GM12878 (cell line): ENCODE measurements at regions not wholly inside any gene's neighbourhood (a gene's known extent, or its start where the extent isn't known, plus 50 kb on each side); places are given as distances from the start of the nearest gene placed in this dataset.

Experiments used
- ATAC-seq: fragments of 200-7000 bp; cut with Tn5 transposase; 3 replicates; pipeline ENCODE4 v1.9.1; 2020; ENCODE audit warnings: mild to moderate bottlenecking, moderate library complexity
- BruUV-seq: library from RNA; stranded (reverse); fragments of 400-500 nt; replicated peaks from 2 replicates; lab custom pipeline; 2021; lab: Mats Ljungman, UMichigan
- CTCF ChIA-PET: fragments of 300-600 bp; sonication (Branson Sonifier 250); formaldehyde crosslinking; extraction: SDS; loops from one replicate; lab custom pipeline; 2021; ENCODE audit warnings: inconsistent platforms; lab: Yijun Ruan, JAX
- POLR2A ChIA-PET: fragments of 350-600 bp; formaldehyde crosslinking; extraction: SDS; loops from one replicate; lab custom pipeline; 2021; ENCODE audit warnings: inconsistent platforms; lab: Charles Lee
- RAD21 ChIA-PET: fragments of 300-600 bp; sonication (Branson Sonifier 250); formaldehyde crosslinking; loops from one replicate; lab custom pipeline; 2023; ENCODE audit warnings: antibody characterized with exemption; ENCODE audit not compliant: unreplicated experiment; lab: Charles Lee
- SMC1A ChIA-PET: fragments of 300-600 bp; sonication (Branson Sonifier 250); formaldehyde crosslinking; loops from one replicate; lab custom pipeline; 2023; ENCODE audit not compliant: unreplicated experiment, uncharacterized antibody; lab: Charles Lee
- DNase-seq: peaks from one replicate; pipeline ENCODE4 v3.0.0-alpha.2; 2011; ENCODE audit warnings: low read depth, low spot score
- FAIRE-seq: peaks from 3 replicates; lab custom pipeline; 2011; peaks lifted over from hg19 to GRCh38; lab: Jason Lieb, UNC
- H2AFZ ChIP-seq: 2 replicates; pipeline ENCODE4 v1.6.0; 2011; ENCODE audit warnings: low read depth, low read length, control low read depth; ENCODE audit not compliant: control insufficient read depth
- H3K27ac ChIP-seq: 2 replicates; pipeline ENCODE4 v1.5.1; 2011; ENCODE audit warnings: control low read depth; ENCODE audit not compliant: control insufficient read depth, insufficient read depth
- H3K27me3 ChIP-seq, 2 experiments: replicated peaks in 1 of 2; 2 replicates each; pipeline versions ENCODE4 v1.6.0 to v1.6.1; 2011; ENCODE audit warnings: low read length in 1 of 2; ENCODE audit not compliant: control insufficient read depth in 2 of 2, insufficient read depth in 2 of 2
- H3K36me3 ChIP-seq, 2 experiments: 2 replicates each; pipeline ENCODE4 v1.5.1; 2011; ENCODE audit warnings: low read length in 1 of 2; ENCODE audit not compliant: control insufficient read depth in 2 of 2, insufficient read depth in 2 of 2
- H3K4me1 ChIP-seq: 2 replicates; pipeline ENCODE4 v1.6.1; 2011; ENCODE audit warnings: mild to moderate bottlenecking, low read length, moderate library complexity, mixed read lengths; ENCODE audit not compliant: control insufficient read depth, insufficient read depth
- H3K4me2 ChIP-seq: 2 replicates; pipeline ENCODE4 v1.6.0; 2011; ENCODE audit warnings: control low read depth; ENCODE audit not compliant: control insufficient read depth, insufficient read depth
- H3K4me3 ChIP-seq: fragments of 200-600 bp; sonication (generic); 2 replicates; pipeline ENCODE4 v1.5.1; 2016
- H3K79me2 ChIP-seq: 2 replicates; pipeline ENCODE4 v1.6.0; 2011; ENCODE audit warnings: low read length; ENCODE audit not compliant: control insufficient read depth, insufficient read depth
- H3K9ac ChIP-seq: 2 replicates; pipeline ENCODE4 v1.8.0; 2011; ENCODE audit warnings: low read length, control low read depth, mixed read lengths; ENCODE audit not compliant: control insufficient read depth, insufficient read depth
- H3K9me3 ChIP-seq: replicated peaks from 3 replicates; pipeline ENCODE4 v1.5.1; 2011; ENCODE audit warnings: mild to moderate bottlenecking, low read length; ENCODE audit not compliant: control insufficient read depth, insufficient read depth
- H4K20me1 ChIP-seq: 2 replicates; pipeline ENCODE4 v1.6.0; 2011; ENCODE audit not compliant: control insufficient read depth, insufficient read depth
- ETV6 ChIP-seq, 2 experiments: fragments of 450-650 bp in 1 of 2; IDR thresholded peaks in 1 of 2; conservative IDR thresholded peaks in 1 of 2; 2 replicates each; pipeline ENCODE4 v1.6.1; 2014; ENCODE audit warnings: antibody characterized with exemption in 1 of 2, borderline replicate concordance in 1 of 2, low read depth in 1 of 2, mild to moderate bottlenecking in 1 of 2, moderate library complexity in 1 of 2
- HCFC1 ChIP-seq: fragments of 150-350 bp; IDR thresholded peaks from 2 replicates; pipeline ENCODE4 v1.6.1; 2014; ENCODE audit warnings: low read length
- NFYA ChIP-seq: IDR thresholded peaks from 2 replicates; pipeline ENCODE4 v1.6.1; 2011; ENCODE audit warnings: low read depth, mild to moderate bottlenecking, low read length, improper control_type of control experiment, borderline replicate concordance
- TAF1 ChIP-seq: IDR thresholded peaks from 2 replicates; pipeline ENCODE4 v1.6.1; 2011; ENCODE audit warnings: mild to moderate bottlenecking, low read depth, low read length, borderline replicate concordance
- TCF3 ChIP-seq: IDR thresholded peaks from 2 replicates; pipeline ENCODE4 v1.6.1; 2012; ENCODE audit warnings: low read depth, mild to moderate bottlenecking, low read length, borderline replicate concordance; ENCODE audit not compliant: insufficient read depth
- YBX1 ChIP-seq: fragments of 450-650 bp; IDR thresholded peaks from 2 replicates; pipeline ENCODE4 v1.6.1; 2016; ENCODE audit warnings: antibody characterized with exemption
- WGBS: methylation state at CpG from one replicate; pipeline ENCODE4 v1.1.6; 2016; ENCODE audit warnings: low lambda C conversion rate; ENCODE audit not compliant: insufficient replicate concordance, insufficient coverage; ENCODE audit errors: missing lambda C conversion rate; 5-methylcytosine and 5-hydroxymethylcytosine counted together
- in situ Hi-C: fragments of 300-500 bp; cut with MboI; formaldehyde crosslinking; loops from 9 replicates; pipeline ENCODE4 v1.14.3; 2018; ENCODE audit warnings: mixed read lengths
- intact Hi-C: fragments of 100-400 bp; cut with micrococcal nuclease; formaldehyde crosslinking; loops from one replicate; pipeline ENCODE4 v1.14.2; 2022; ENCODE audit not compliant: unreplicated experiment
- TF ChIP-seq, protein P1 (sequence below): fragments of 150-350 bp; IDR thresholded peaks from 2 replicates; pipeline ENCODE4 v1.6.1; 2016; ENCODE audit warnings: low read depth, low read length
- TF ChIP-seq, protein P2 (sequence below): IDR thresholded peaks from 2 replicates; pipeline ENCODE4 v1.6.1; 2011; ENCODE audit warnings: low read depth, mild to moderate bottlenecking, low read length, moderate library complexity, borderline replicate concordance; ENCODE audit errors: extremely low read depth

DNA sequence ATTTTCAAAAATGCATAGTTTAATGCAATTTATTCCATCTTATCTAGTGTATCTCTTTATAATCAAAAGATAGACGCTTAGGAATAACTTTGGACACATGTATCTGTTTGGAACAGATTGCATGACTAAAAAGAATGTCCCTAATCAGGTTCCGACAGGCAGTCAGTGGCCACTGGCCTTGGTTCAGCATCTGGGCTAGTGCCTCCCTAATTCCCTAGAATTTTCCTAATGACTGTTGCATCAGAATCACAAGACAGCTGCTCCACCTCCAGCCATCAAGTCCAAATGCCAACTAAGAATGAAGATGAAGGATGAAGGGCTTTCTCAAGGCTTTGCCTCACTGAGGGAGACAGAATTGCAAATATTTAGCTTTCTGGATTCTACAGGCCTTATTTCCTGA is 173.8 kb downstream of the EFNB2 start:
- Histone ChIP-seq H3K9ac (no peak overlapping the region), H3K79me2 (no peaks in the 10 kb centered on the region), H4K20me1 (no peaks in the 10 kb centered on the region), H3K36me3 (no peaks in the 10 kb centered on the region), H3K27ac (no peak overlapping the region), H3K27me3 (no peaks in the 10 kb centered on the region), H3K4me1 (no peaks in the 10 kb centered on the region), H3K4me3 (no peak overlapping the region), H3K9me3 (no peaks in the 10 kb centered on the region; the same call in 2 of the 3 replicates), H2AFZ (no peak overlapping the region), H3K4me2 (no peak overlapping the region)
- DNase-seq (no peak), ATAC-seq (no peak), FAIRE-seq (no peak)
- ChIA-PET SMC1A (interaction anchor here (0.9 to 2.1 kb wide), 2 partner anchors 12 to 22 kb away, joined by 3 to 8 read pairs; no protein-coding TSS in a partner anchor), POLR2A (no interaction called here), CTCF (interaction anchor here (0.7 kb wide), 1 partner anchor 17 kb away, joined by 4 read pairs; no protein-coding TSS in a partner anchor), RAD21 (no interaction called here)
- TF ChIP-seq ETV6 (conservative IDR thresholded peaks at IDR 0.05 in 1 of 2, IDR thresholded peaks at IDR 0.05 in 1 of 2; ENCODE audit: borderline replicate concordance in 1 of 2, low read depth in 1 of 2) (no peak), YBX1 (no peak), TCF3 (no peak), TAF1 (no peak), NFYA (no peak), HCFC1 (no peak)
- TF ChIP-seq, protein P1, sequence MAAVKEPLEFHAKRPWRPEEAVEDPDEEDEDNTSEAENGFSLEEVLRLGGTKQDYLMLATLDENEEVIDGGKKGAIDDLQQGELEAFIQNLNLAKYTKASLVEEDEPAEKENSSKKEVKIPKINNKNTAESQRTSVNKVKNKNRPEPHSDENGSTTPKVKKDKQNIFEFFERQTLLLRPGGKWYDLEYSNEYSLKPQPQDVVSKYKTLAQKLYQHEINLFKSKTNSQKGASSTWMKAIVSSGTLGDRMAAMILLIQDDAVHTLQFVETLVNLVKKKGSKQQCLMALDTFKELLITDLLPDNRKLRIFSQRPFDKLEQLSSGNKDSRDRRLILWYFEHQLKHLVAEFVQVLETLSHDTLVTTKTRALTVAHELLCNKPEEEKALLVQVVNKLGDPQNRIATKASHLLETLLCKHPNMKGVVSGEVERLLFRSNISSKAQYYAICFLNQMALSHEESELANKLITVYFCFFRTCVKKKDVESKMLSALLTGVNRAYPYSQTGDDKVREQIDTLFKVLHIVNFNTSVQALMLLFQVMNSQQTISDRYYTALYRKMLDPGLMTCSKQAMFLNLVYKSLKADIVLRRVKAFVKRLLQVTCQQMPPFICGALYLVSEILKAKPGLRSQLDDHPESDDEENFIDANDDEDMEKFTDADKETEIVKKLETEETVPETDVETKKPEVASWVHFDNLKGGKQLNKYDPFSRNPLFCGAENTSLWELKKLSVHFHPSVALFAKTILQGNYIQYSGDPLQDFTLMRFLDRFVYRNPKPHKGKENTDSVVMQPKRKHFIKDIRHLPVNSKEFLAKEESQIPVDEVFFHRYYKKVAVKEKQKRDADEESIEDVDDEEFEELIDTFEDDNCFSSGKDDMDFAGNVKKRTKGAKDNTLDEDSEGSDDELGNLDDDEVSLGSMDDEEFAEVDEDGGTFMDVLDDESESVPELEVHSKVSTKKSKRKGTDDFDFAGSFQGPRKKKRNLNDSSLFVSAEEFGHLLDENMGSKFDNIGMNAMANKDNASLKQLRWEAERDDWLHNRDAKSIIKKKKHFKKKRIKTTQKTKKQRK = no peak
- TF ChIP-seq, protein P2, sequence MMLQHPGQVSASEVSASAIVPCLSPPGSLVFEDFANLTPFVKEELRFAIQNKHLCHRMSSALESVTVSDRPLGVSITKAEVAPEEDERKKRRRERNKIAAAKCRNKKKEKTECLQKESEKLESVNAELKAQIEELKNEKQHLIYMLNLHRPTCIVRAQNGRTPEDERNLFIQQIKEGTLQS = no peak
- BruUV-seq = no TSS peak
- WGBS = 21% methylated on average over 2 of the region's 2 CpGs
- in situ Hi-C loops (no loop called here), intact Hi-C loops (no loop called here)
